Liver (tissue), 8 donors: ENCODE measurements at regions not wholly inside any gene's neighbourhood (a gene's known extent, or its start where the extent isn't known, plus 50 kb on each side); places are given as distances from the start of the nearest gene placed in this dataset.

Experiments
- DNase-seq: peaks from one replicate; pipeline ENCODE4 v3.0.0-alpha.2; 2017; ENCODE audit warnings: low spot score
- H3K27ac ChIP-seq, 2 donors: one replicate each; pipeline ENCODE4 v1.7.0; 2013; ENCODE audit warnings: inconsistent platforms in 2 of 2, low read length in 2 of 2, control low read depth in 1 of 2, low read depth in 1 of 2, mild to moderate bottlenecking in 1 of 2
- H3K27me3 ChIP-seq, 4 donors: one replicate each; pipeline versions ENCODE4 v1.6.1 to v1.7.0; 2013; ENCODE audit warnings: low read length in 3 of 4, inconsistent platforms in 1 of 4, mild to moderate bottlenecking in 1 of 4, moderate library complexity in 1 of 4; ENCODE audit not compliant: control insufficient read depth in 4 of 4, insufficient read depth in 4 of 4
- H3K36me3 ChIP-seq, 4 donors: one replicate each; pipeline versions ENCODE4 v1.6.1 to v1.7.0; 2013; ENCODE audit warnings: low read length in 3 of 4, mild to moderate bottlenecking in 3 of 4, low read depth in 1 of 4, moderate library complexity in 1 of 4; ENCODE audit not compliant: control insufficient read depth in 4 of 4, insufficient read depth in 3 of 4
- H3K4me1 ChIP-seq, 4 donors: one replicate each; pipeline versions ENCODE4 v1.6.1 to v1.7.0; 2013; ENCODE audit warnings: low read length in 3 of 4, mild to moderate bottlenecking in 3 of 4, moderate library complexity in 1 of 4; ENCODE audit not compliant: control insufficient read depth in 4 of 4, insufficient read depth in 4 of 4
- H3K4me3 ChIP-seq, 3 donors: one replicate each; pipeline versions ENCODE4 v1.6.1 to v1.7.0; 2013; ENCODE audit warnings: low read length in 3 of 3, control low read depth in 1 of 3, low read depth in 1 of 3, mild to moderate bottlenecking in 1 of 3
- H3K9ac ChIP-seq, 2 donors: one replicate each; pipeline ENCODE4 v1.7.0; 2013; ENCODE audit warnings: low read length in 2 of 2, mild to moderate bottlenecking in 2 of 2, moderate library complexity in 2 of 2, control low read depth in 1 of 2, low read depth in 1 of 2
- H3K9me3 ChIP-seq, 4 donors: one replicate each; pipeline versions ENCODE4 v1.6.1 to v1.7.0; 2013; ENCODE audit warnings: low read length in 3 of 4; ENCODE audit not compliant: control insufficient read depth in 4 of 4
- ATF3 ChIP-seq: IDR thresholded peaks from 2 replicates; pipeline ENCODE4 v1.6.1; 2016; ENCODE audit warnings: antibody characterized with exemption
- CTCF ChIP-seq: fragments of 150-350 bp; IDR thresholded peaks from 2 replicates; pipeline ENCODE4 v1.5.1; 2017; ENCODE audit warnings: improper control_type of control experiment, low read depth, low read length; ENCODE audit not compliant: missing input control
- EGR1 ChIP-seq, 2 donors: IDR thresholded peaks; 2 replicates each; pipeline ENCODE4 v1.6.1; 2016 to 2018; ENCODE audit warnings: antibody characterized with exemption in 2 of 2, low read depth in 2 of 2
- FOXA1 ChIP-seq: IDR thresholded peaks from 2 replicates; pipeline ENCODE4 v1.6.1; 2016; ENCODE audit warnings: antibody characterized with exemption
- FOXA2 ChIP-seq: IDR thresholded peaks from 2 replicates; pipeline ENCODE4 v1.6.1; 2016; ENCODE audit warnings: antibody characterized with exemption
- GABPA ChIP-seq, 2 donors: IDR thresholded peaks in 1 of 2; conservative IDR thresholded peaks in 1 of 2; 2 replicates each; pipeline ENCODE4 v1.6.1; 2016; ENCODE audit warnings: antibody characterized with exemption in 2 of 2, mild to moderate bottlenecking in 1 of 2, moderate library complexity in 1 of 2
- HNF4A ChIP-seq, 2 donors: conservative IDR thresholded peaks; 2 replicates each; pipeline ENCODE4 v1.6.1; 2016; ENCODE audit warnings: antibody characterized with exemption in 2 of 2, mild to moderate bottlenecking in 2 of 2
- HNF4G ChIP-seq: IDR thresholded peaks from 2 replicates; pipeline ENCODE4 v1.6.1; 2016; ENCODE audit warnings: antibody characterized with exemption
- JUND ChIP-seq, 2 donors: IDR thresholded peaks; 2 replicates each; pipeline ENCODE4 v1.6.1; 2016; ENCODE audit warnings: antibody characterized with exemption in 2 of 2
- MAX ChIP-seq: IDR thresholded peaks from 2 replicates; pipeline ENCODE4 v1.6.1; 2016; ENCODE audit warnings: antibody characterized with exemption
- NR2F2 ChIP-seq: IDR thresholded peaks from 2 replicates; pipeline ENCODE4 v1.6.1; 2016; ENCODE audit warnings: antibody characterized with exemption
- RAD21 ChIP-seq, 2 donors: IDR thresholded peaks; 2 replicates each; pipeline ENCODE4 v1.6.1; 2016; ENCODE audit warnings: antibody characterized with exemption in 2 of 2, mild to moderate bottlenecking in 2 of 2
- REST ChIP-seq: IDR thresholded peaks from 2 replicates; pipeline ENCODE4 v1.6.1; 2016; ENCODE audit warnings: antibody characterized with exemption, mild to moderate bottlenecking
- RXRA ChIP-seq, 2 donors: IDR thresholded peaks; 2 replicates each; pipeline ENCODE4 v1.6.1; 2017 to 2018; ENCODE audit warnings: antibody characterized with exemption in 2 of 2, mild to moderate bottlenecking in 1 of 2
- SP1 ChIP-seq: IDR thresholded peaks from 2 replicates; pipeline ENCODE4 v1.6.1; 2018; ENCODE audit warnings: antibody characterized with exemption, mild to moderate bottlenecking
- TAF1 ChIP-seq: conservative IDR thresholded peaks from 2 replicates; pipeline ENCODE4 v1.6.1; 2016; ENCODE audit warnings: antibody characterized with exemption, mild to moderate bottlenecking
- YY1 ChIP-seq: IDR thresholded peaks from 2 replicates; pipeline ENCODE4 v1.6.1; 2016; ENCODE audit warnings: antibody characterized with exemption, mild to moderate bottlenecking
- ZBTB33 ChIP-seq: IDR thresholded peaks from 2 replicates; pipeline ENCODE4 v1.6.1; 2016; ENCODE audit warnings: antibody characterized with exemption
- WGBS: extraction: QIAGEN DNeasy Blood & Tissue Kit; methylation state at CpG from one replicate; pipeline ENCODE4 v1.1.7; 2013; 5-methylcytosine and 5-hydroxymethylcytosine counted together
- donor health status: healthy.
- donor health status: healthy.
- donor health status: healthy.
- donor health status: healthy.
- donor health status: healthy.

- TF ChIP-seq TAF1 (no peak), RXRA (IDR thresholded peaks at IDR 0.05) (no peak), FOXA2 (no peak), NR2F2 (no peak), RAD21 (IDR thresholded peaks at IDR 0.05) (no peak), JUND (IDR thresholded peaks at IDR 0.05) (no peak), HNF4A (conservative IDR thresholded peaks at IDR 0.05) (no peak), CTCF (no peak), REST (no peak), FOXA1 (no peak), MAX (no peak), GABPA (IDR thresholded peaks at IDR 0.05 in 1 of 2, conservative IDR thresholded peaks at IDR 0.05 in 1 of 2) (no peak), HNF4G (no peak), EGR1 (IDR thresholded peaks at IDR 0.05; ENCODE audit: low read depth in 2 of 2) (no peak), YY1 (no peak), SP1 (no peak), ATF3 (no peak)
- H3K9ac ChIP-seq = no peak overlapping the region
- no peak overlapping the region for H3K4me3 ChIP-seq
- H3K36me3 ChIP-seq = no peaks in the 10 kb centered on the region
- no peaks in the 10 kb centered on the region for H3K9me3 ChIP-seq
- 32% methylated on average over 2 of the region's 2 CpGs for WGBS
- no peaks in the 10 kb centered on the region for H3K4me1 ChIP-seq
- H3K27me3 ChIP-seq = no peaks in the 10 kb centered on the region
- DNase-seq = no peak
- H3K27ac ChIP-seq = no peak overlapping the region
These were observed 105.5 kb upstream of the NEIL3 start for GRCh38 chr4:177204126-177204525.

GRCh38 chr4:177214935-177215334 lies 94.7 kb upstream of the NEIL3 start:
- no peak overlapping the region for H3K27ac ChIP-seq
- no peaks in the 10 kb centered on the region for H3K9me3 ChIP-seq
- H3K4me1 ChIP-seq = no peaks in the 10 kb centered on the region
- H3K36me3 ChIP-seq = no peaks in the 10 kb centered on the region
- TF ChIP-seq NR2F2 (no peak), MAX (no peak), HNF4G (no peak), HNF4A (conservative IDR thresholded peaks at IDR 0.05) (no peak), ZBTB33 (no peak), CTCF (no peak)
- WGBS = 81% methylated on average over 5 of the region's 5 CpGs
- H3K4me3 ChIP-seq = no peak overlapping the region
- no peak overlapping the region for H3K9ac ChIP-seq
- no peak for DNase-seq
- H3K27me3 ChIP-seq = peaks cover 0 to 2% (median 1%) of the 10 kb centered on the region in 4 donors
